NCI-H1092 treated with DMSO at 0.1 percent for 48 hours (cell line): ENCODE measurements at regions not wholly inside any gene's neighbourhood (a gene's known extent, or its start where the extent isn't known, plus 50 kb on each side); places are given as distances from the start of the nearest gene placed in this dataset.

Experiments
- DNase-seq: peaks from one replicate; lab custom pipeline; 2025; lab: John Stamatoyannopoulos, UW

GRCh38 chr4:1476140-1476513 is 69.9 kb upstream of the NKX1-1 start:
- DNase-seq: no peak

- DNase-seq: no peak
These were observed 69.3 kb upstream of the NKX1-1 start for GRCh38 chr4:1475277-1476139.

GRCh38 chr4:1474126-1475090 is 68.2 kb upstream of the NKX1-1 start:
- no peak for DNase-seq

- DNase-seq: no peak
These were observed 67.5 kb upstream of the NKX1-1 start for GRCh38 chr4:1473718-1474117.

- DNase-seq: no peak
These were observed 66.8 kb upstream of the NKX1-1 start for GRCh38 chr4:1472911-1473518.

- DNase-seq: no peak
These were observed 66.0 kb upstream of the NKX1-1 start for GRCh38 chr4:1472148-1472797.

GRCh38 chr4:1471443-1472147 is 65.4 kb upstream of the NKX1-1 start:
- DNase-seq: no peak

- DNase-seq: no peak
These were observed 64.7 kb upstream of the NKX1-1 start for GRCh38 chr4:1470816-1471442.

- no peak for DNase-seq
These were observed 64.1 kb upstream of the NKX1-1 start for GRCh38 chr4:1470393-1470670.

GRCh38 chr4:1469607-1470392 is 63.6 kb upstream of the NKX1-1 start:
- no peak for DNase-seq

- no peak for DNase-seq
These were observed 62.8 kb upstream of the NKX1-1 start for GRCh38 chr4:1469043-1469442.

- DNase-seq: no peak
These were observed 61.6 kb upstream of the NKX1-1 start for GRCh38 chr4:1467581-1468458.

- no peak for DNase-seq
These were observed 60.6 kb upstream of the NKX1-1 start for GRCh38 chr4:1466863-1467165.

- no peak for DNase-seq
These were observed 60.0 kb upstream of the NKX1-1 start for GRCh38 chr4:1466034-1466862.

- DNase-seq: no peak
These were observed 59.2 kb upstream of the NKX1-1 start for GRCh38 chr4:1465173-1466033.

- DNase-seq: no peak
These were observed 58.4 kb upstream of the NKX1-1 start for GRCh38 chr4:1464581-1465171.

GRCh38 chr4:1463927-1464540 is 57.8 kb upstream of the NKX1-1 start:
- DNase-seq: no peak
